DOHH2 (cell line): ENCODE measurements at regions not wholly inside any gene's neighbourhood (a gene's known extent, or its start where the extent isn't known, plus 50 kb on each side); places are given as distances from the start of the nearest gene placed in this dataset.

Experiments used
- H3F3A ChIP-seq: fragments of 200-600 bp; sonication (generic), shearing (Covaris generic); 2 replicates; pipeline ENCODE4 v1.6.0; 2016; ENCODE audit warnings: antibody characterized with exemption, mild to moderate bottlenecking; ENCODE audit not compliant: control insufficient read depth, insufficient read depth
- H3K27ac ChIP-seq: fragments of 200-600 bp; sonication (generic); 2 replicates; pipeline ENCODE4 v1.5.1; 2014; ENCODE audit warnings: low read depth, mild to moderate bottlenecking, low read length, moderate library complexity
- H3K27me3 ChIP-seq: fragments of 200-600 bp; sonication (generic); 2 replicates; pipeline ENCODE4 v1.6.1; 2014; ENCODE audit warnings: mild to moderate bottlenecking, low read length, mixed read lengths; ENCODE audit not compliant: control insufficient read depth
- H3K36me3 ChIP-seq: fragments of 200-600 bp; sonication (generic); 2 replicates; pipeline ENCODE4 v1.6.1; 2014; ENCODE audit warnings: mild to moderate bottlenecking, low read length, moderate library complexity, mixed read lengths; ENCODE audit not compliant: control insufficient read depth
- H3K4me1 ChIP-seq: fragments of 200-600 bp; sonication (generic); 2 replicates; pipeline ENCODE4 v1.6.1; 2014; ENCODE audit warnings: mild to moderate bottlenecking, low read length, mixed read lengths; ENCODE audit not compliant: control insufficient read depth
- H3K4me2 ChIP-seq: fragments of 200-600 bp; sonication (generic); 2 replicates; pipeline ENCODE4 v1.6.0; 2014; ENCODE audit warnings: mild to moderate bottlenecking, low read length, moderate library complexity
- H3K4me3 ChIP-seq: fragments of 200-600 bp; sonication (generic); 2 replicates; pipeline ENCODE4 v1.5.1; 2014; ENCODE audit warnings: mild to moderate bottlenecking, low read length, mixed read lengths
- H3K79me2 ChIP-seq: fragments of 200-600 bp; sonication (generic); 2 replicates; pipeline ENCODE4 v1.6.1; 2014; ENCODE audit warnings: mild to moderate bottlenecking, low read length, mixed read lengths; ENCODE audit not compliant: control insufficient read depth
- H3K9me2 ChIP-seq: fragments of 200-600 bp; sonication (generic); replicated peaks from 2 replicates; pipeline ENCODE4 v1.6.1; 2014; ENCODE audit warnings: mild to moderate bottlenecking, low read length, mixed read lengths; ENCODE audit not compliant: control insufficient read depth
- H3K9me3 ChIP-seq: fragments of 200-600 bp; sonication (generic); 2 replicates; pipeline ENCODE4 v1.6.1; 2014; ENCODE audit warnings: antibody characterized with exemption, low read length, mixed read lengths; ENCODE audit not compliant: control insufficient read depth, insufficient read depth
- H4K20me1 ChIP-seq: fragments of 200-600 bp; sonication (generic); 2 replicates; pipeline ENCODE4 v1.6.0; 2014; ENCODE audit warnings: low read depth, mild to moderate bottlenecking, antibody characterized with exemption, low read length, moderate library complexity; ENCODE audit not compliant: control insufficient read depth, insufficient read depth
- EZH2phosphoT487 ChIP-seq: fragments of 200-600 bp; sonication (generic); IDR thresholded peaks from 2 replicates; pipeline ENCODE4 v1.6.1; 2017; ENCODE audit warnings: borderline replicate concordance, mild to moderate bottlenecking, antibody characterized with exemption, low read length, moderate library complexity, mixed read lengths
- TF ChIP-seq, protein P1 (sequence below): fragments of 200-600 bp; sonication (generic); IDR thresholded peaks from one replicate; pipeline ENCODE4 v1.5.1; 2014; ENCODE audit warnings: antibody characterized with exemption, mild to moderate bottlenecking, low read depth, low read length; ENCODE audit not compliant: poor library complexity, severe bottlenecking

DNA sequence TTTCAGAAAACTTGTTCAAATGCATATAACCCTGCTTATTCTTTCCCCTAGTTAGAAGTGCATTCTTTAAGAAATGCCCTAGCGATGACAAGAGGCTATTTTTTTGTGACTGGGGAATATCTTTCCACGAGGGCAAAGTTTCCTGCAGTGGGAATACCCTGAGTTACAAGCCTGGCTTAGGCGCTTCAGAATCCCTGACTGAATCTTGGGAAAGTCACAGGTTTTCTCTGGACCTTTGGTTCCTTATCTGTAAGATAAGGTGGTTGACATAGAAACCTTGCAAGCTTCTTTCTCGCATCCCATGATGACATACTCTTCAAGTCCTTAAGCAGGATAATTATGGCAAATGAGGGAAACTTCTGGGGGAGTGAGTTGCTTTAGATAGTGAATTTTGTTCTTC, 80.5 kb upstream of the FZD8 start:
- H3K79me2 ChIP-seq, result no peaks in the 10 kb centered on the region
- H3F3A ChIP-seq, result no peaks in the 10 kb centered on the region
- no peaks in the 10 kb centered on the region for H3K9me2 ChIP-seq
- H3K4me1 ChIP-seq, result no peaks in the 10 kb centered on the region
- no peak overlapping the region for H3K4me2 ChIP-seq
- no peak overlapping the region for H3K27ac ChIP-seq
- H4K20me1 ChIP-seq, result no peaks in the 10 kb centered on the region
- no peaks in the 10 kb centered on the region for H3K9me3 ChIP-seq
- H3K4me3 ChIP-seq, result no peak overlapping the region
- TF ChIP-seq EZH2phosphoT487, result no peak
- TF ChIP-seq, protein P1, sequence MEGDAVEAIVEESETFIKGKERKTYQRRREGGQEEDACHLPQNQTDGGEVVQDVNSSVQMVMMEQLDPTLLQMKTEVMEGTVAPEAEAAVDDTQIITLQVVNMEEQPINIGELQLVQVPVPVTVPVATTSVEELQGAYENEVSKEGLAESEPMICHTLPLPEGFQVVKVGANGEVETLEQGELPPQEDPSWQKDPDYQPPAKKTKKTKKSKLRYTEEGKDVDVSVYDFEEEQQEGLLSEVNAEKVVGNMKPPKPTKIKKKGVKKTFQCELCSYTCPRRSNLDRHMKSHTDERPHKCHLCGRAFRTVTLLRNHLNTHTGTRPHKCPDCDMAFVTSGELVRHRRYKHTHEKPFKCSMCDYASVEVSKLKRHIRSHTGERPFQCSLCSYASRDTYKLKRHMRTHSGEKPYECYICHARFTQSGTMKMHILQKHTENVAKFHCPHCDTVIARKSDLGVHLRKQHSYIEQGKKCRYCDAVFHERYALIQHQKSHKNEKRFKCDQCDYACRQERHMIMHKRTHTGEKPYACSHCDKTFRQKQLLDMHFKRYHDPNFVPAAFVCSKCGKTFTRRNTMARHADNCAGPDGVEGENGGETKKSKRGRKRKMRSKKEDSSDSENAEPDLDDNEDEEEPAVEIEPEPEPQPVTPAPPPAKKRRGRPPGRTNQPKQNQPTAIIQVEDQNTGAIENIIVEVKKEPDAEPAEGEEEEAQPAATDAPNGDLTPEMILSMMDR, result no peak
- no peaks in the 10 kb centered on the region for H3K27me3 ChIP-seq
- H3K36me3 ChIP-seq, result no peaks in the 10 kb centered on the region

DNA sequence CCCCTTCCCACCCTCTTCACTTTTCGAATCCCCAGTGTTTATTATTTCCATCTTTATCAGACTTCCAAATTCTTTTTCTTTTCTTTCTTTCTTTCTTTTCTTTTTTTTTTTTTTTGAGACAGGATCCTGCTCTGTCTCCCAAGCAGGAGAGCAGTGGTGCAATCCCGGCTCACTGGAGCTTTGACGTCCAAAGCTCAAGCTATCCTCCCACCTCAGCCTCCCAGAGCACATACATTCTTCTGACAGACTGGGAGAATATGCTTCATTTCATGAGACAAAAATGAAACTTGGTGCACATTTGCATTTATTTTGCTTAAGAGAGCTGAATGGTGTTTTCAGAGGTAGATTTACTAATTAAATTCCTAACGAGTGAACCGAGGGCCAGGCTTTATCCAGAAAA, 80.1 kb upstream of the FZD8 start:
- Histone ChIP-seq H3K27ac (no peak overlapping the region), H3K79me2 (no peaks in the 10 kb centered on the region), H3F3A (no peaks in the 10 kb centered on the region), H3K9me3 (no peaks in the 10 kb centered on the region), H4K20me1 (no peaks in the 10 kb centered on the region), H3K4me1 (no peaks in the 10 kb centered on the region), H3K4me3 (no peak overlapping the region), H3K27me3 (no peaks in the 10 kb centered on the region), H3K4me2 (no peak overlapping the region), H3K36me3 (no peaks in the 10 kb centered on the region), H3K9me2 (no peaks in the 10 kb centered on the region)
- TF ChIP-seq, protein P1, result no peak
- TF ChIP-seq EZH2phosphoT487, result no peak

DNA sequence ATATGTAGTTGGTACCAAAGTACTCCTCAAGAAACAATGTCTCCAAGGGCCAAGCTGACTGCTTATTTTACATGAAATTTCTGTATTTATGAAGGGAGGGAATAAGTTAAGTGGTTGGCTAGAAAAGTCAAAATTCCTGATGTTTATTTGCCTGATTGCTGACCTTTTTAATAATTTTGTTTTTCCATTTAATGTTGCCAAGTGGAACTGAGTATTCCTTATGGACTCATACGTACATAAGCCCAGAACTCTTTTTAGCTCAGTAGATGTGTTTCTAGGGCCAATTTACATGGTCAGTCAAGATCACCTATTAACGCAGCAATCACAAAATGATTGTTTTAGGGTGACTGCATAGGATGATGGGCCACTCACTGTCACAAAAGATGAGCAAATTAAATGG, 78.3 kb upstream of the FZD8 start:
- no peaks in the 10 kb centered on the region for H3K4me1 ChIP-seq
- TF ChIP-seq, protein P1, result no peak
- TF ChIP-seq EZH2phosphoT487, result no peak

DNA sequence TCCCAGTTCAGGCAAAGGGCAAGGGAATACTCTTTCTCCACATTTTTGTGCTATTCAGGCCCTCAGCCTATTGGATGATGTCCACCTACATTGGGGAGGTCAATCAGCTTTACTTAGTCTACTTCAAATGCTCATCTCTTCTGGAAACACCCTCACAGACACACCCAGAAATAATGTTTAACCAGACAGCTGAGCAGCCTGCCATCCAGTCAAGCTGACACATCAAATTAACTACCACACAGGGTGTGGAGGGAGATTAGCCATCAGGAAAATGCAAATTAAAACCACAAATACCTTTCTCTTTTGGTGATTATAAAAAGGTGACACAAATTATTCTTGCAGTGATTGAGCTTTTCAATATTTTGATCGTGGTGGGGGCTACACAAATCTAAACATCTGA, 74.7 kb upstream of the FZD8 start:
- no peak overlapping the region for H3K4me2 ChIP-seq
- no peaks in the 10 kb centered on the region for H3K27me3 ChIP-seq
- H3K27ac ChIP-seq, result no peak overlapping the region
- H3K9me2 ChIP-seq, result no peaks in the 10 kb centered on the region
- no peak for TF ChIP-seq EZH2phosphoT487
- TF ChIP-seq, protein P1, result no peak
- no peaks in the 10 kb centered on the region for H3K79me2 ChIP-seq
- no peak overlapping the region for H3K4me3 ChIP-seq
- no peaks in the 10 kb centered on the region for H3F3A ChIP-seq
- H3K9me3 ChIP-seq, result no peaks in the 10 kb centered on the region
- H3K4me1 ChIP-seq, result no peaks in the 10 kb centered on the region
- no peaks in the 10 kb centered on the region for H3K36me3 ChIP-seq
- no peaks in the 10 kb centered on the region for H4K20me1 ChIP-seq

More for the DNA sequence above, 78.3 kb upstream of the FZD8 start:
- Histone ChIP-seq H3K9me2 (no peaks in the 10 kb centered on the region), H3K79me2 (no peaks in the 10 kb centered on the region), H3K27ac (no peak overlapping the region), H3K9me3 (no peaks in the 10 kb centered on the region), H3K36me3 (no peaks in the 10 kb centered on the region), H4K20me1 (no peaks in the 10 kb centered on the region), H3F3A (no peaks in the 10 kb centered on the region), H3K4me2 (no peak overlapping the region), H3K27me3 (no peaks in the 10 kb centered on the region), H3K4me3 (no peak overlapping the region)
